GM13977 (cell line): ENCODE measurements at regions not wholly inside any gene's neighbourhood (a gene's known extent, or its start where the extent isn't known, plus 50 kb on each side); places are given as distances from the start of the nearest gene placed in this dataset.

Experiments used
- DNase-seq: peaks from one replicate; pipeline ENCODE4 v3.0.0; 2012; ENCODE audit warnings: low spot score
- in situ Hi-C: fragments of 300-500 bp; cut with MboI; formaldehyde crosslinking; loops from one replicate; pipeline ENCODE4 v1.12.0; 2022; ENCODE audit warnings: low sequenced_read_pairs, low pct_unique_long_range_greater_than_20kb, mixed read lengths, inconsistent platforms; ENCODE audit not compliant: unreplicated experiment
- TF ChIP-seq, protein P1 (sequence below): IDR thresholded peaks from 2 replicates; pipeline ENCODE4 v1.5.1; 2012; ENCODE audit warnings: mild to moderate bottlenecking, control low read depth; ENCODE audit not compliant: insufficient read depth; ENCODE audit errors: extremely low read depth, missing control alignments

DNA sequence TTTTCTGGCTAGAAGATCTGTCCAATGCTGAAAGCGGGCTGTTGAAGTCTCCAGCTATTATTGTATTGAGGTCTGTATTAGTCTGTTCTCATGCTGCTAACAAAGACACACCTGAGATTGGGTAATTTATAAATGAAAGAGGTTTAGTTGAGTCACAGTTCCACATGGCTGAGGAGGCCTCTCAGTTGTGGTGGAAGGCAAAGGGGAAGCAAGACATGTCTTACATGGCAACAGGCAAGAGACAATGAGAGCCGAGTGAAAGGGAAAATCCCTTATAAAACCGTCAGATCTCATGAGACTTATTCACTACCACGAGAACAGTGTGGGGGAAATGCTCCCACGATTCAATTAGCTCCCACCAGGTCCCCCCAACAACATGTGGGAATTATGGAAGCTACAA is 980.4 kb downstream of the SLITRK5 start:
- TF ChIP-seq, protein P1, sequence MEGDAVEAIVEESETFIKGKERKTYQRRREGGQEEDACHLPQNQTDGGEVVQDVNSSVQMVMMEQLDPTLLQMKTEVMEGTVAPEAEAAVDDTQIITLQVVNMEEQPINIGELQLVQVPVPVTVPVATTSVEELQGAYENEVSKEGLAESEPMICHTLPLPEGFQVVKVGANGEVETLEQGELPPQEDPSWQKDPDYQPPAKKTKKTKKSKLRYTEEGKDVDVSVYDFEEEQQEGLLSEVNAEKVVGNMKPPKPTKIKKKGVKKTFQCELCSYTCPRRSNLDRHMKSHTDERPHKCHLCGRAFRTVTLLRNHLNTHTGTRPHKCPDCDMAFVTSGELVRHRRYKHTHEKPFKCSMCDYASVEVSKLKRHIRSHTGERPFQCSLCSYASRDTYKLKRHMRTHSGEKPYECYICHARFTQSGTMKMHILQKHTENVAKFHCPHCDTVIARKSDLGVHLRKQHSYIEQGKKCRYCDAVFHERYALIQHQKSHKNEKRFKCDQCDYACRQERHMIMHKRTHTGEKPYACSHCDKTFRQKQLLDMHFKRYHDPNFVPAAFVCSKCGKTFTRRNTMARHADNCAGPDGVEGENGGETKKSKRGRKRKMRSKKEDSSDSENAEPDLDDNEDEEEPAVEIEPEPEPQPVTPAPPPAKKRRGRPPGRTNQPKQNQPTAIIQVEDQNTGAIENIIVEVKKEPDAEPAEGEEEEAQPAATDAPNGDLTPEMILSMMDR, result no peak
- DNase-seq, result no peak
- in situ Hi-C loops, result no loop called here

DNA sequence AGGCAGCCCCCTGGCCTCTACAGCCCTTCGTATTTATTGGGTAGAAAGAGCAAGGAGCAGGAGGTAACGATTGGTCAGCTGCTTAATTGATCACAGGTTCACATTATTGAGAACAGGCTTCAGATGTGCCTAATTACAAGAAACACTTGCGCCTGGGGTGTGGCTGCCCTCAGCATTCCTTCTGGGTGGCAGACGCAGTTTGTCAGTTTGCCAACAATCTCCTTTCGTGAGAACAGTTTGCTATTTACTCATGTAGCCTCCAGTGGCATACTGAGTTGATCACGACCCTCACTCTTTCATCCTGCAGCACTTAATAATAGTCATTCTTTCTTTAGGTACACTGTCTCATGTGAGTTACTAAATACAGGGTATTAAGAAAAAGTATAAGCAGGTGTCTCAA is 985.6 kb downstream of the SLITRK5 start:
- no peak for DNase-seq
- TF ChIP-seq, protein P1, result no peak

DNA sequence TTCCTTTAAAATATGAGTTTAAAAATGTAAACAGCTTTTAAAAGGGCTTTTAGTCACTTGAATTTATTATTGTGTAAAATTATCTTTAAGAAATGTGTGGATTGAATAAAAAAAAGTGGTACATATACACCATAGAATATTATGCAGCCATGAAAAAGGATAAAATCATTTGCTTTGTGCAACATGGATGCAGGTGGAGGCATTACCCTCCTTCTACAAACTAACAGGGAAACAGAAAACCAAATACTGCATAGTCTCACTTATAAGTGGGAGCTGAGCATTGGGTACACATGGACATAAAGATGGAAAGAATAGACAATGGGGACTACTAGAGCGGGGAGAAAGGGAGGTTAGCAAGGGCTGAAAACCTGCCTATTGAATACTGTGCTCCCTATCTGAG is 999.3 kb downstream of the SLITRK5 start:
- DNase-seq, result no peak

More for the DNA sequence above, 985.6 kb downstream of the SLITRK5 start:
- in situ Hi-C loops, result no loop called here

DNA sequence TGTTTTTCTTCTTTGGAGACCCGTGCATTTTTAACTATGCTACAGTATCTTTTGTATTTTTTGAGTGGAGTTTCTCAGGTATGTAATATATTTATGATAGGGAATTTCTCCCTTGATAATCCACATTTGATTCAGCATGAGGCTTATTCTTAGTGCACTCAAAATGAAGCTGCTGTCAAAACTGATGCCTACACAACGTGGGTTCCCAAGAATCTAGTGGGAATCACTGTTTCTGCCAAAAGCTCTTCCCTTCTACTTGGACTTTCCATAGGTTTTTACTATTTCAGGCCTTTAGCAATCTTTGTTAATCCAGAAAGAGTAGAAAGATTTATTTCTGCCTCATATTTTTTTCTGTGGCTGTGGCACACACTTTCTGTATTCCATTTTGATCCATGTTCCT is 1003.7 kb downstream of the SLITRK5 start:
- in situ Hi-C loops, result no loop called here
- TF ChIP-seq, protein P1, result no peak

More for the DNA sequence above, 999.3 kb downstream of the SLITRK5 start:
- in situ Hi-C loops, result no loop called here
- TF ChIP-seq, protein P1, result no peak

DNA sequence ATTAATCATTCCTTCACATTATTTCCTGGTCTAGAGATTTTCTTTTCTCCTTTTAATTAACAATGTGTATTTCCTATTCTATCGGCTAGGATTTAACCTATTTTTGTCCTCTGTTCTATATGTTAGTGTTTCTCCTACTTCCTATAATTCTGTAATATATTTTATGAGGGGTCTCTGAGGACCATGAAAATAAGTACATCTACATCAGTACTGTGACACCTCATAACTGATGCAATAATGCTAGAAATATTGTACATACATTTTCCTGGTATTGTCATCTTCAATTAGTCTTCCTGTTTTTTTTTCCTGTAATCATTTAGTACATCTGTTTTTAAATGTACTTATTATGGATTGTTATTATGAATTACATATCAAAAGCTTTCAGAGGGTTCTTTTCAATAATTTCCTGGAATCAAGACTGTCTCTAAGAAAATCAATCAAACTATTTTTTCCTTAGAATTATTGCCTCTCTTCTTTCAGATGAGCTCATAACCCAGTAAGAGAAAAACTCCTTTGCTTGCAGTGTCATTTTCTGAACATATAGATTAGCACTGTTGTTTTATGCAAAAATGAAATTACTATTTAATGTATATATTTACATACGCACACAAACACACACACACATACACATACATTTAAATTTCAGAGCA is 1004.3 kb downstream of the SLITRK5 start:
- TF ChIP-seq, protein P1, result no peak
- in situ Hi-C loops, result no loop called here
- DNase-seq, result no peak

More for the DNA sequence above, 1003.7 kb downstream of the SLITRK5 start:
- no peak for DNase-seq

DNA sequence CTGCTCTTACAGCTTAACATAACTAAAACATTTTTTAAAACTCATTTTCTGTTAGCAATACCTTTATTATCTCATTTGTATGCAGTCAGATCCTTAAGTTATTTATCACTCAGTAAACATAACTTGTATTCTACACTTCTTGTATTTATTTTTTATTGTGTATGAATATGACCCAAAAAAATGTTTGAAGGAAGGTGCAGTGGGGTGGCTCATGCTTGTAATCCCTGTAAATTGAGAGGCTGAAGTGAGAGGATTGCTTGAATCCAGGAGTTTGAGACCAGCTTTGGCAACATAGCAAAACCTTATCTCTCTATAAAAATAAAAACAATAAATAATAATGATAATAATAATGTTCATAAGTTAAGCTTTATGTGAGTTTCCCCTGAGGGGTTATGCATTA is 1004.8 kb downstream of the SLITRK5 start:
- in situ Hi-C loops, result no loop called here
- DNase-seq, result no peak
- TF ChIP-seq, protein P1, result no peak
